Stimulated activated naive CD8-positive, alpha-beta T cell treated with anti-CD3 and anti-CD28 coated beads, Interleukin-15, Interleukin-2, amounts not matched to agents 100 U/mL and 50 U/mL, for 24 hours (primary cell): ENCODE measurements at regions not wholly inside any gene's neighbourhood (a gene's known extent, or its start where the extent isn't known, plus 50 kb on each side); places are given as distances from the start of the nearest gene placed in this dataset.

Experiments used
- ATAC-seq: fragments of 150-1000 bp; cut with Tn5 transposase; one replicate; pipeline ENCODE4 v1.10.0; 2021
- DNase-seq: peaks from one replicate; pipeline ENCODE4 v3.0.0; 2021

DNA sequence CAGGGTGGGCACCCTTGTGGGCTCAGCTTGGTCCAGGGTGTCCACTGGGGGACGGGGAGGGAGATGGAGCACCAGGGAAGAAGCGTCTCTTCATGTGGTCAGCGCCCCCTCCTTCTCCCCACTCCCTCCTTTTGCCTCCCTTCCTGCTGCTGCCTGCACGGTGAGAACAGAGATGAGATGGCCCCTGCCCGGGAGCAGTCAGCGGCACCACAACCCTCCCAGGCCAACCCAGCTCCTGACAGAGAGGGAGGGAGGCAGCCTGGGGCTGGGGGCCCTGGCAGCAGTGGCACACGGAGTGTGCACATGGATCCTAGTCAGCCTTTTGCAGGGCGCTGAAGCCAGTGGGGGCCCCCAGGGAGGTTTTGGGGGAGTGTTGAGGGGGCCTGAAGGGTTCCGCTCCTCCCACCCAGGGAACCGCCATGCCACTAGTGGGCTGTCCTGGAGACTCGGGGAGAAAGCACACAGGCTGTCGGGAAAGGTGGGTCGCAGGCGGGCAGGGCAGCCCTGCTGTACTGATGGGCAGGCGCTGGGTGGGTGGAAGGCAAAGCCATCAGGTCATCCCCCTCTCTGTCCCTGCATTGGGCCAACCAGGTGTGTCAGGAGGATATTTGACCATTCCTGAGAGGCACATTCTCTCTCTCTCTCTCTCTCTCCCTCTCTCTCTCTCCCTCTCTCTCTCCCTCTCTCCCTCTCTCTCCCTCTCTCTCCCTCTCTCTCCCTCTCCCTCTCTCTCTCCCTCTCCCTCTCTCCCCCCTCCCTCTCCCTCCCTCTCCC, 94.3 kb upstream of the BHLHE23 start:
- ATAC-seq (no peak), DNase-seq (no peak)

DNA sequence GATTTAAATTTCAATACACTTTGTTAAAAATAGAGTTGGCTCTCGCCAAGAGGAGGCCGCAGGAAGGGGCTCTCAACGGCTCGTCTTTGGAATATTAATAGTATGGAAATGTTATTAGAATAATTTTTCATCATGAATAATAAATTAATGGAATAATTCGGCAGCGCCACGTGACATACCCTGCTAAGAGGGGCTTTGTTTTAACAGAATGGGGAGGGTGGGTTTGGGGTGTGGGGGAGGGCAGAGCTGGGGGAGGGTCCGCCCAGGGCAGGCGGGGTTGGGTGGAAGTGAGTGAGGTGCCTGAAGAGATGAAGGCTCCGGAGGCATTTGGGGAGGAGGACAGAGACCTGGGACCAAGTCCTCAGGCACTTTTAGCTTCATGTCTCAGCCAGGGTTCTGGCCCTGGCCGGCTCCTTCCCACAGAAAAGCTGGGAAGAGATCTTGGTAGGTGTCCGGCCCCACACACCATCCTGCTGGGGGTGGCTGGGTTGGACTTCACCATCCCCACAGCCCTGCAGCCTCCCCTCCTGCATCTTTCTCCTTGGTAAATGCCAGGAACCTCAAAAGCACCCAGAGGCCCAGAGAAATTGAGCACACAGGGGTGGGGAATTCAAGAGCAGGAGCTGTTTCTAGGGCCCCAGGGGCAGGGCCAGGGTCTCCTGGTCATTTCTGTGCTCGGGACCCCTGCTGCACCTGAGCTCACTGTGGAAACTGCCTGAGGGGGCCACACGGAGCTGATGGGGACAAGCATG, 93.6 kb upstream of the BHLHE23 start:
- no peak for DNase-seq
- no peak for ATAC-seq

DNA sequence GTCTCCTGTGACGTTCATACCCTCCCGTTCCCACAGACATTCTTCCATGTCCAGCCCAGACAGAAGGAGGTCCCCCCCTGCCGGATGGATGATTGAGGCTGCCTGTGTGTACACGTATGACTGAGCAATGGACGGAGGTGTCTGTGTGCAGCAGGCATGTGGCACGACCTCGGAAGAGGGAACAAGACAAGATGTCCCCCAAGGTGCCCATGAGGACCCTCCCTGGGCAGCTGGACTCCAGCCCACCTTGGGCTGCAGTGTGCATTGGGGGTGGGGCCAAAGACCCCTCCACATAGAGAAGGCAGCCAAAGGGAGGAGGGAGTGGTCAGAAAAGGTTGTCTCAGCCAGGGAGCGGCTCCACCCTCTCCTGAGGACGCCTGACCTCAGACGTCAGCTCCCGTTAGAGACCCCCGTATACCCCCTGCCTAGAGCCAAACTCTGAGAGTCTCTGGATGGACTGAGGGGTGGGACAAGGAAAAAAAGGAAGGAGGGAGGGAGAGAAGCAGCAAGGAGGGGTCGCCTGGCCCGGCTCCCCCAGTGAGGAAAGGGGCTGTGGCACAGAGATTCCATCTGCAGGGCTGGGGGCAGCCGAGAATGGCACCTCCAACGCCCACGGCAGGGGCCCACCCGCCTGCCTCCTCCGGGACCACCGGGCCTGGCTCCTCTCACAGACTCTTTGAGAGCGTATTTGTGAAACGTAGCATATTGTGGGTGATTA, 92.9 kb upstream of the BHLHE23 start:
- no peak for ATAC-seq
- no peak for DNase-seq

DNA sequence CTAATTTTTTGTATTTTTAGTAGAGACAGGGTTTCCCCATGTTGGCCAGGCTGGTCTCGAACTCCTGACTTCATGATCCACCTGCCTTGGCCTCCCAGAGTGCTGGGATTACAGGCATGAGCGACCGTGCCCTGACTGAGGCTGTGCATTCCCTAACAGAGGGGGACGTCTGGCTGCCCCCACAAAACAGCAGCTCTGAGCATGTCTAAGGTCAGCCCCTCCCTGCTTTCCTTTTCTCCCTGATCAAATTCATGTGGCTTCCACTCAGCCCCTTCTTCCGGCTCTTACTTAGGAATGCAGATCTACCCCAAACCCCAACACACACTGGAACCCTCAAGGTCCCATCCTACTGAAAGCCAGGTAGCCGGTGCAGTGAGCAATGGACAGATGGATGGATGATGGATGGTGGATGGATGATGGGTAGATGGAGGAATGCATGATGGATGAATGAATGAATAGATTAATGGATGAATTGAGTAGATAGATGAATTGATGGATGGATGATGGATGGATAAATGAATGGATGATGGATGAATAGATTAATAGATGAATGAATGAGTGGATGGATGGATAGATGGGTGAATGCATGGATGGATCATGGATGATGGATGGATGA, 91.5 kb upstream of the BHLHE23 start:
- DNase-seq (no peak), ATAC-seq (no peak)

DNA sequence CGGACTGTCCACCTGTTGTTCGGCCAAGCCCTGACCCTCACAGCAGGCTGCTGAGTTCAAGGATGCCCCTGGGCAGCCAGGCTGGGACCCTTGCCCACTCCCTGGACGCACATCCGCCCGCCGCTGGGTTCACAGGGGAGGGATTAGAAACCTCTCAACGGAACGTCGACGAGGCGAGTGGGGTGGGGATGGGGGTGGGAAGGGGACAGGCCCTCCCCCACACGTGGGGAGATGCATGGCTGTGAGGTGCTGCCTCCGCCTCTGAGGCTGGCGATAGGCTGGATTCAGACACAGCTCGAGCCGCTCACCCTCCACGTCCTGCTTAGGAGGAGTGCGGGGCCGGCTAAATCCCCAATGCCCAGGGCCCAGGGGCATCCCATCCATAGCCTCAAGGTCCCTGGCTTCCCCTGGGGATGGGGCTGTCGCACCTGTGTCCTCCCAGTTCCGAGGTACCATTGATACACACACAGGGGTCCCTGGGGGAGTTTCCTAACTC, 90.6 kb upstream of the BHLHE23 start:
- DNase-seq (no peak), ATAC-seq (no peak)

DNA sequence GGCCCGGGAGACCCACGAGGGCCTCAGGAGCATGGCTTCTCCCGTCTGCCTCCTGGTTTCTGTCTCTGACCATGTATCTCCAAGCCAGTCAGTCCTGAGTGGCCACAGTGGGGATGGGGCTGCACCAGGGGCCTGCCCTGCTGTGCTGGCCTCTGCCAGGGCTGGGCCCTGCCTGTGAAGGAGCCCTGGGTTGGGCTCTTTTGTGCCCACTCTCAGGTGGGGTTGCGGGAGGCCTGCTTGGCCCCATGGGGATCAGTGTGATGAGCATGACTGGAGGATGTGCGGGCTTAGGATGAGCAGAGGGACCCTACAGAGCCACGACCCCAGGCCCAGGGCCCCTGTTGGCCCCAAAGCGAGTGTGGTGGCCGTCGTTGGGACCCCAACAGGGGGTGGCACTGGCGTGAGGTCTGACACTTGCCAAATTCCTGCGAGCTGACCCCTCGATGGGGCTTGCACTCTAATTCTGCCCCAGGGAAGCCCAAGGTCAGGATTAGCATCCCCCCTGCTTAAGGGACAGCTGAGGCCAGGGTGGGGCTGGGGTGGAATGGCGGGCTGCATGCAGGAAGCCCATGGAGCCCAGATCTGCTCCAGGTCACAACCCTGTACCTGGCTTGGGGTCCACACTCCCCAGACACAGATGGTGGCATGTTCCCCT, 90.0 kb upstream of the BHLHE23 start:
- ATAC-seq = no peak
- DNase-seq = no peak

DNA sequence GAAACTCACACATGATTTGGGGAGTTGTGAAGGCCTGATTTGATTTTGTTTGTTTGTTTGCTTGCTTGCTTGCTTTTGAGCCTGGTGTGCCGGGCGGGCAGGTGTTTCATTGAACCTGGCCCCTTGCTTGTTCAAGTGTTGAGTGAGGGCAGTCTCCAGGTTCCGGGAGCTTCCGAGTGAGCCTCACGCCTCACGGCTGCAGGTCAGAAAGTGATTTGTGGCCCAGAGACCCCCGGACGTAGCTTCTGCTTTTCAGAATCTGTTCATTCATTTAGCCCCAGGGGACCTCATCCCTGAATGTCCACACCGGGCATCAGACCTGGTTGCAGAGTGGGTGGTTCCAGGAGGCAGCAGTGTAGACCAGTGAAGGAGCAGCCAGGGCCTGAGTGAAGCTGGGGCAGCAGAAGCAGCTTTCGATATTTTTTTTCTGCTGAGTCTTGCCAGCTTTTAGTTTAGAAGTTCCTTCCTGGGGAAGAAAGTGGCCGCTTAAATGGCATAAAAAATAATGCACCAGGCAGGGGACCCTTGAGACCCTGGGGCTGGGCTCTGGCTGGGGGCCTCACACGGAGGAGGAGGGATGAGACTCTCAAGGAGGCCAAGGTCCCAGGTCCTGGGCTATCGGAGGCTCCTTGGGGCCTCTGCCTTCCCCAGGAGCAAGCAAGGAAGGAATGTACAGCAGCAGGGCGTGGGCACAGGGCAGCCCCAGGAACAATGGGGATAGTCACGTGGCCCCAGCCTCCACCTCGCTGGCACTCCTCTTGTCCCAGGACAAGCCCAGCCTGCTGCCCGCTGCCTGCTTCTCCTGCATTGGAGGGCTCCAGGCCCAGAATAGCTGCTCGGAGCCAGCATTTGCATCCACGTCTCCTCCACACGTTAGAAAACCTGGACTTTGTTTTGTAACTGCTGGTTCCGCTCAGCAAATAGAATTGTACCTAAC, 89.2 kb upstream of the BHLHE23 start:
- ATAC-seq (no peak), DNase-seq (no peak)

DNA sequence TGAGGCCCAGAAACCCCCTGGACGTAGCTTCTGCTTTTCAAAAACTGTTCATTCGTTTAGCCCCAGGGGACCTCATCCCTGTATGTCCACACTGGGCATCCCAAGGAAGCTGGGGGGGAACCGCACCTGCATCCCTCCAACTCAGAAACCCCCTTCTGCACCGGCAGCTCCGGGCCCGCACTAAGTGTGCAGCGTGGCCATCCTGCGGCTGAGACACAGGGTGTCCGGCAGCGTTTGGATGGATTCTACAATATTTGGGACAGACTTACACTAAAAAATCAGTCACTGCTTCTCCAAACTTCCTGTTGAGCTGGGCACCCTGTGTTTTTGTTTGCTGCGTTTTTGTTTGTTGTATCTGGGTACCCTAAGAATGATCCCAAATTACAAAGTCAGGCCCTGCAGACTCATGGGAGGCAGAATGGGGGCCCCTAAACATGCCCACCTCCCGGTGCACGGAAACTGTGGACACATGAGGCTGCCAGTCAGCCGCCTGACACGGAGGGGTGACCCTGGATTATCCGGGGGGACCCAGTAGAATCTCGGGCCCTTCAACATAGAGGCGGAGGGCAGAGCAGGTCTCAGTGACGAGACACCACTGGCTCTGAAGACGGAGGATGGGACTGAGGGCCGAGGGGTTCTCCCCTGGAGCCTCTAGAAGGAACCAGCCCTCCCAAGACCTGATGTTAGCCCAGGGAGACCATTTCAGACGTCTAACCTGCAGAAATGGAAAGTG, 88.2 kb upstream of the BHLHE23 start:
- DNase-seq (no peak), ATAC-seq (no peak)

DNA sequence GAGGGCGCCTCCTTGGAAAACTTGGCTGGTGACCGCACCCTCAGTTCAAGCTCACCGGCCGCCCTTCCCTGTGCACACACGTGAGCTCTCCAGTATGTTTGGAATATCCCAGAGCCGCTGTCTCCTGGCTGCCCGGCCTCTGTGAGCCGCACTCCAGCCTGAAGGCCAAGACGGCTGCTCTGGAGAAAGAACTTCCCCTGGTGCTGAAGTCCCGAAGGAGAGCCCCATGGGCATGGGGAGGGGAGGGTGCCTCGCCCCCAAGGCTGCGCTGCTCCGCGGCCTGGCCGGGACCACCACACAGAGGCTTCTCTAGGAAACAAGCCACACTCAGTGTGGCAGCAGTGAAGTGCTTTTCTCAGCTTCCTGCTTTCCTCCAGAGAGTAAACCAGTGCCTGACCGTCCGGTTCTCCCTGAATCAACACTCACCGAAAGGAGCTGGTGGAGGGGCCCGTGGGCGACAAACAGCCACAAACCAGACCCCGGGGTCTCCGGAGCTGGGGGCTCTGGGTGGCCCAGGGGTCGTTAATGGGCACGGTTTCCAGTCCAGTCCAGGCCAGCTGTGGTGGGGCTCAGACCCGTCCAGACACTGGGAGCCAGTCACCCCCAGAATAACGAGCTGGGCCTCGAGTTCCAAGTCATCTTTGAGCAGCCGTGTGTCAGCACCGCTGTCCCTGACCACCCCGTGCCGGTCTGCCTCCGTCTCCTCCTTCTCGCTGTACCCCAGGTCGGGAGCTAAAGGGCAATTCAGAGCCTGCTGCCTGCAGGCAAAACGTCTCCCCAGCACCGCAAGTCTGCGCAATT, 87.4 kb upstream of the BHLHE23 start:
- ATAC-seq (no peak), DNase-seq (no peak)

DNA sequence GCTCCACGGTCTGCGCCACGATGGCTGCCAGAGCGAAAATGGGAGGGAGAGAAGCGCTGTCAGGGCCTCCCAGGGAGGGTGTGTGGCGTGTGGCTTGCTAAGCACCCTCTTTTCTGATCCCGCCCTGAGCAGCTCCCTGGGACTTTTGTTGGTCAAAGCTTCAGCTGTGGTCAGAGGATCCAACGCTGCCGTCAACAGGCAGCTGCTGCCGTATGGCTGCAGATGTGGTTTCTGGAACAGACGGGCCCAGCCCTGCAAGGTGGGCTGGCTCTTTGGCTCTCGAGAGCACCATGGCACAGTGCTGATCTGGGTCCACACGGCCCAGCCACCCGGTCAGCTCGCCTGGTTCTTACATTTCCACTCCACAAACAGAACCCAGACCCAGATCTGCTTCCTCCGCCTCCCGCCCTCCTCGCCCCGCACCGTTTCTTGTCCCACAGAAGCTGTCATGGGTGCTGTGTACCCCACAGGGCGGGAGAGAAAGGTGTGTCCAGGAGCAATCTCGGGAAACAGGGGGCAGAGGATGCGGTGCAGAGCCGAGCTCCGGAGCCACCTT, 86.0 kb upstream of the BHLHE23 start:
- ATAC-seq (no peak), DNase-seq (no peak)

DNA sequence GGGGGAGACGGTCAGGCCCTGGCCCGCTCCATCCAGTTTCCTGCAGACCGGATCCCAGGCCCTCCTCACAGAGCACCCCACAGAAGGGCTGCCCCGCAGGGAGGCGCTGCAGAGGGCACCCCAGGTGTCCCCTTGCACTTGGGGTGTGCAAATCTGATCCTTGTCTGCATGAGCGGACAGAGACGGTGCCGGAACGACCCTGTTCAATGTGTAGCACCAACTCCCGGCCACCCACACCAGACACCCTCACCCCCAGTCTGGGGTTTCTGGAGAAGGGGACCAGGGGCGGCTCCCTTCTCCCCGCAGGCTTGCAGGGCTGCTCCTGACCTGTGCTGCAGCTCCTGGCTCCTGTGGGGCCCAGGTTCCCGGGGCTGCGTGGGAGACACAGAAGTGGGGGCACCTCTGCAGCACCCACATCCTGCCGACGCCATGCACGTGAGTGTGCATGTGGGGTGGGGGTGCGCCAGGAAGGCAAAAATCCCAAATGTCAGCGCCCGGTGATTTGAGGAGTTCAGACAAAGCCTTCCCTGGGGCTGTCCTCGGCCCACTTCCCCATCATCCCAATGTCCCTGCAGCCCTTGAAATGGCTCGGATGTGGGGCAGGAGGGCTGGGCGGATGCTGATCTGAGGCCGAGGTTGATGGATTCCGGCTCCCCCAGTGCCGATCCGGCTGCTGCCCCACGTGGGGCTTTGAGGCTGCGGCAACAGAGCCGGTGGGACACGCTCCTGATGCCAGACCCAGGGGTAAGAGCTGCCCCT, 85.3 kb upstream of the BHLHE23 start:
- ATAC-seq (no peak), DNase-seq (no peak)

DNA sequence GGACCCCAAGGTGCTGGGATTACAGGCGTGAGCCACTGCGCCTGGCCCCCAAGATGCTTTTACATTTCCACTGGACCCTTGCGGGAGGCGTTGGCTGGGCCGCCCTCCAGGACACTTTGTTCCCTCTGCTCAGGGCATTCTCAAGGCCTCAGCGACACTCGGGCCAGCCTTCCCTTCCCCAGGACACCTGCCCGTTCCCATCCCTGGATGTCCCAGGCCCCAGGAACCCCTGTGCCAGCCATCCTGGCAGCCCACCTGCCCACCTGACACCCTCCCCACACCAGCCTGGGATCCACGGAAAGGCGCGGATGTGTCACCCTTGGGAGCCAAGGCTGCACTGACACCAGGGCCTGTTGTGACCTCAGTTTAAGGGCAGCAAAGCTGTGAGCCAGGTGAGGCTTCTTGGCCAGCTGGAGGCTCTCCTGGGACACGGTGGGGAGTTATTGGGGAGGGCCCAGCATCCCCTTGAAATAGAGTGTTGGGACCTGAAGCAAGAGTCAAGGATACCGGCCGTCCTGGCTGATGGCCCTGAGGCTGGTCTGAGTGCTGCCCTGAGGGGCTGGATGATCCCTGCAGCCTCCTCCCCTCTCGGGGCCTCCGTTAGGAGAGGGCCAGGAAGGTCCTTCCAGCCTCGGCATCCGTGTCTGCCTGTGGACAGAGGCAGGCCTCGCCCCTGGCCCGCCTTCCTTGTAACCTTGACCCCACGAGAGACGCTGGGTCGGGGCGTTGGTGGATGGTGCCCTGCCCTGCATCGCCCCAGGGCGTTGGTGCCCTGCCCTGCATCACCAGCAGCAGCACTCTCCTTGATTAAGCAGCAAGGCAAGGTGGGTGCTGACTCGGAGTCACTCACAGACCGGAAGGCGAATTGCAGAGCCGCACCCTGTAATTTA, 84.2 kb upstream of the BHLHE23 start:
- DNase-seq = no peak
- ATAC-seq = no peak

DNA sequence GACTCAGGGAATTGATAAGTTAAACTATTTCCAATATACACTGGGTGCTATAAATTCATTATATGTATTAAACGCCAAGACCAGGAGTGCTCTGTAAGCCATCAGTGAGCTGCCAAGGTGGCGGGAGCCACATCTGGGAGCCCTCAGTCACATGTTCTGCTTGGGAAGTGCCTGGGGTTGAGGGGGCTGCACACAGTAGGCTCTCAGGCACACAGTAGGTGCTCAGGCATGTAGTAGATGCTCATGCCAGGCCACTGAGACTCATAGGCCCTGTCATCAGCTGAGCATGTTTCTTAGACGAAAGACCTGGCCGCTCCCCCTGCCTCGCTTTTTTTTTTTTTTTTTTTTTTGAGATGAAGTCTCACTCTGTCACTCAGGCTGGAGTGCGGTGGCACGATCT, 83.3 kb upstream of the BHLHE23 start:
- ATAC-seq = no peak
- DNase-seq = no peak

DNA sequence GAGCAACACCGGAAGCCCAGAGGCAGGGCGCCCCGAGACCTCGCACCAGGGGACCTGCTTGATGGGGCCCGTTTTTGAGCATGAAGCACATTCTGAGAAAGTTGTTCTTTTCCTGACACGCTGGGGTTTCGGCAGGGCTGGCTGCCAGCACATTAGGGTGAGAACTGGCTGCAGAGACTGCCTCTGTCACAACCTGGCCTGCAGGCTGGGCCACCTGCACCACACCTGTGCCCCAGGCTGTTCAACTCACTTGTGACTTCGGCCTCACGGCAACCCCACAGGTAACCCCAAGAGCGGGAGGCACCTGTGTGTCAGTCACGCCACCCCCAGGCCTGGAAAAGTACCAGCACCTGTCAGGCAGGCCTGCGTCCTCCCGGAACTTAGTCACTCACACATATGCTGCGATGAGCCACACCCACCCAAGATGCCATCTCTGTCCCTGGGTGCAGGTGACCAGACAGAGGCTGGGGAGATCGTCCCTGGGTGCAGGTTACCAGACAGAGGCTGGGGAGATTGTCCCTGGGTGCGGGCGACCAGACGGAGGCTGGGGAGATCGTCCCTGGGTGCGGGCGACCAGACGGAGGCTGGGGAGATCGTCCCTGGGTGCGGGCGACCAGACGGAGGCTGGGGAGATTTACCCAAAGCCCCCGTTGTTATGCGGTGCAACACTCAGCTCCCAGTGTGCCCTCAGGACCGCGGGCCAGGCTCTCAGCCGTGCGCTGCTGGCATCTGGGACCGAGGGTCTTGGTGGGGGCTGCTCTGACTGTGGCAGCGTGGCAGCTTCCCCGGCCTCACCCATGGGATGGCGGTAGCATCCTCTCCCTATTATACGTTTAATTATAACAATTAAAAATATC, 82.5 kb upstream of the BHLHE23 start:
- ATAC-seq (no peak), DNase-seq (peak; percentile 1)

DNA sequence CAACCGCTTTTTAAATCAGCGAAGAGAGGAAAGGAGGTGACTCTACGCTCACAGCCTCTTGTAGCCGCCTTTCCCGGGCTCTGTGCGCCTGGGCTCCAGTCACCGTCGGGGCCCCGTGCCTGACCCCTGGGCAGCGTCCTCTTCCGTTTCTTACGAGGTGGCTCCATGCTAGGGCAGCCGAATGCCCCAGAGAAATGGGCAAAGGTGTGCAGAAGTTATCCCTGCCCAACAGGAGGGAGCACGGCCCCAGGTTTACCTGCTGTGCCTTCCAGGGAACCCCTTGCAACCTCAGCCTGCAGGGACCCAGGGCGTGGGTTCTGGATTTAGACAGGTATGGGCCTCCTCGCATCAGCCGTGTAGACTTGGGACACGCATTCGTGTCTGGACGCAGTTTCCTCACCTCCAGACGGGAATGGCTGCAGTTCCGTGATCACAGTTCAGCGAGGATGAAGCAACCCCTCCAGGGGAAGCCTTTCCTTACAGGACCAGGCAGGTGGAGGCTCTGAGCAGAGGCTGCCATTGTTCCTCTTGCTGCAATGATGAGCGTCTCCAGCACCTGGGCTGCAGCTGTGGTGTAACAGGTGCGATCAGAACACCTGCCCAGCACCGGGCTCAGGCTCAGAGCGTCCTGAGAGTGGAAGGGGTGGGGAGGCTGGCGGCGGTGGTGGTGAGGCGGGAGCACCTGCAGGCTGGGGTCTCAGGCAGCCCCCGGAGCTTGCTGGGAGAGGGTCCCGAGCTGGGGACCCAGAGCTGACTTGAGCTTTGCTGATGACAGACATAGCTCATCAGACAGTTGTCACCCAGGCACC, 81.3 kb upstream of the BHLHE23 start:
- ATAC-seq (no peak), DNase-seq (peak; percentile 0)
